WTC11 (cell line): ENCODE measurements at regions not wholly inside any gene's neighbourhood (a gene's known extent, or its start where the extent isn't known, plus 50 kb on each side); places are given as distances from the start of the nearest gene placed in this dataset.
A peak's percentile ranks its signal among the peaks of the same experiment; 100 is the strongest.
"Not testable (repeated sequence)": the region's sequence is repeated elsewhere in the genome, so short reads cannot be mapped to it uniquely, and the experiment has no call there.

ENCODE experiments used
- ATAC-seq: fragments of 200-7000 bp; cut with Tn5 transposase; 2 replicates; pipeline ENCODE4 v1.10.0; 2021; ENCODE audit warnings: mild to moderate bottlenecking, moderate library complexity
- CTCF ChIA-PET: fragments of 300-600 bp; sonication (Branson Sonifier 250); formaldehyde crosslinking; loops from one replicate; lab custom pipeline; 2021; ENCODE audit warnings: antibody characterized with exemption; lab: Charles Lee
- POLR2A ChIA-PET: fragments of 350-600 bp; sonication (Branson Sonifier 250); formaldehyde crosslinking; loops from one replicate; lab custom pipeline; 2021; ENCODE audit warnings: antibody characterized with exemption; lab: Charles Lee
- DNase-seq: peaks from one replicate; pipeline ENCODE4 v3.0.0; 2021; ENCODE audit warnings: low spot score
- H3K27ac Mint-ChIP-seq: 2 replicates; pipeline ENCODE4 v1.8.0; 2021; ENCODE audit warnings: mixed read lengths
- H3K27me3 Mint-ChIP-seq: 2 replicates; pipeline ENCODE4 v1.8.0; 2021; ENCODE audit warnings: low read depth, mild to moderate bottlenecking, moderate library complexity, mixed read lengths
- H3K36me3 Mint-ChIP-seq: 2 replicates; pipeline ENCODE4 v1.8.0; 2021; ENCODE audit warnings: mixed read lengths
- H3K4me1 Mint-ChIP-seq: 2 replicates; pipeline ENCODE4 v1.8.0; 2022; ENCODE audit warnings: mixed read lengths
- H3K4me3 Mint-ChIP-seq: 2 replicates; pipeline ENCODE4 v1.8.0; 2021; ENCODE audit warnings: mild to moderate bottlenecking, moderate library complexity, mixed read lengths
- H3K9me3 Mint-ChIP-seq: 2 replicates; pipeline ENCODE4 v1.8.0; 2021; ENCODE audit warnings: mixed read lengths
- FOXP1 ChIP-seq: sonication (generic); formaldehyde crosslinking; IDR thresholded peaks from 2 replicates; pipeline ENCODE4 v1.8.0; 2022; ENCODE audit warnings: missing genetic modification reagents, mild to moderate bottlenecking, moderate library complexity, borderline replicate concordance
- IRF2 ChIP-seq: sonication (generic); formaldehyde crosslinking; IDR thresholded peaks from 2 replicates; pipeline ENCODE4 v1.8.0; 2022; ENCODE audit warnings: low read depth, missing genetic modification reagents, borderline replicate concordance
- JAZF1 ChIP-seq: fragments of 250-450 bp; sonication (Bioruptor Pico); IDR thresholded peaks from 2 replicates; pipeline ENCODE4 v1.9.0; 2021; ENCODE audit warnings: moderate library complexity, mild to moderate bottlenecking, inconsistent platforms
- NFYB ChIP-seq: sonication (generic); formaldehyde crosslinking; conservative IDR thresholded peaks from 2 replicates; pipeline ENCODE4 v1.8.0; 2022; ENCODE audit warnings: low read depth, missing genetic modification reagents
- NR1H2 ChIP-seq: sonication (generic); formaldehyde crosslinking; IDR thresholded peaks from 2 replicates; pipeline ENCODE4 v1.9.0; 2021; ENCODE audit warnings: mild to moderate bottlenecking, moderate library complexity, missing genetic modification reagents
- OVOL2 ChIP-seq: fragments of 250-450 bp; sonication (Bioruptor Pico); IDR thresholded peaks from 2 replicates; pipeline ENCODE4 v1.9.0; 2021; ENCODE audit warnings: mild to moderate bottlenecking, borderline replicate concordance
- RELA ChIP-seq: sonication (generic); formaldehyde crosslinking; IDR thresholded peaks from 2 replicates; pipeline ENCODE4 v1.8.1; 2022; ENCODE audit warnings: missing genetic modification reagents, mild to moderate bottlenecking, borderline replicate concordance
- SMAD3 ChIP-seq: sonication (generic); formaldehyde crosslinking; IDR thresholded peaks from 2 replicates; pipeline ENCODE4 v1.8.0; 2022; ENCODE audit warnings: missing genetic modification reagents, mild to moderate bottlenecking, borderline replicate concordance
- SP1 ChIP-seq: sonication (generic); formaldehyde crosslinking; conservative IDR thresholded peaks from 2 replicates; pipeline ENCODE4 v1.8.1; 2022; ENCODE audit warnings: missing genetic modification reagents
- TEAD1 ChIP-seq: sonication (generic); formaldehyde crosslinking; IDR thresholded peaks from 2 replicates; pipeline ENCODE4 v1.8.0; 2022; ENCODE audit warnings: mild to moderate bottlenecking, missing genetic modification reagents
- TP53 ChIP-seq: sonication (generic); formaldehyde crosslinking; IDR thresholded peaks from 2 replicates; pipeline ENCODE4 v1.8.1; 2023; ENCODE audit warnings: mild to moderate bottlenecking, missing genetic modification reagents
- ZNF219 ChIP-seq: sonication (generic); formaldehyde crosslinking; IDR thresholded peaks from 2 replicates; pipeline ENCODE4 v1.8.0; 2023; ENCODE audit warnings: missing genetic modification reagents, mild to moderate bottlenecking, borderline replicate concordance
- ZNF232 ChIP-seq: sonication (generic); formaldehyde crosslinking; IDR thresholded peaks from 2 replicates; pipeline ENCODE4 v1.8.0; 2022; ENCODE audit warnings: mild to moderate bottlenecking, missing genetic modification reagents
- ZNF263 ChIP-seq: sonication (generic); formaldehyde crosslinking; IDR thresholded peaks from 2 replicates; pipeline ENCODE4 v1.8.1; 2022; ENCODE audit warnings: low read depth, mild to moderate bottlenecking, moderate library complexity, missing genetic modification reagents
- ZNF317 ChIP-seq: sonication (generic); formaldehyde crosslinking; IDR thresholded peaks from 2 replicates; pipeline ENCODE4 v1.8.1; 2023; ENCODE audit warnings: low read depth, mild to moderate bottlenecking, moderate library complexity, missing genetic modification reagents, borderline replicate concordance
- TF ChIP-seq, protein P1 (sequence below): fragments of 250-450 bp; sonication (Bioruptor Pico); IDR thresholded peaks from 2 replicates; pipeline ENCODE4 v1.9.0; 2021; ENCODE audit warnings: mild to moderate bottlenecking
- TF ChIP-seq, protein P2 (sequence below): sonication (generic); formaldehyde crosslinking; IDR thresholded peaks from 2 replicates; pipeline ENCODE4 v1.8.0; 2022; ENCODE audit warnings: mild to moderate bottlenecking, missing genetic modification reagents
- TF ChIP-seq, protein P3 (sequence below): sonication (generic); formaldehyde crosslinking; IDR thresholded peaks from 2 replicates; pipeline ENCODE4 v1.8.0; 2022; ENCODE audit warnings: missing genetic modification reagents
- TF ChIP-seq, protein P4 (sequence below): sonication (generic); formaldehyde crosslinking; IDR thresholded peaks from 2 replicates; pipeline ENCODE4 v1.8.0; 2023; ENCODE audit warnings: missing genetic modification reagents
- TF ChIP-seq, protein P5 (sequence below): sonication (generic); formaldehyde crosslinking; IDR thresholded peaks from 2 replicates; pipeline ENCODE4 v1.8.0; 2022; ENCODE audit warnings: mild to moderate bottlenecking, missing genetic modification reagents
- TF ChIP-seq, protein P6 (sequence below): sonication (generic); formaldehyde crosslinking; IDR thresholded peaks from 2 replicates; pipeline ENCODE4 v1.8.1; 2023; ENCODE audit warnings: mild to moderate bottlenecking, missing genetic modification reagents, moderate library complexity
- TF ChIP-seq, protein P7 (sequence below): fragments of 250-450 bp; sonication (Bioruptor Pico); conservative IDR thresholded peaks from 2 replicates; pipeline ENCODE4 v1.9.0; 2021; ENCODE audit warnings: mild to moderate bottlenecking

DNA sequence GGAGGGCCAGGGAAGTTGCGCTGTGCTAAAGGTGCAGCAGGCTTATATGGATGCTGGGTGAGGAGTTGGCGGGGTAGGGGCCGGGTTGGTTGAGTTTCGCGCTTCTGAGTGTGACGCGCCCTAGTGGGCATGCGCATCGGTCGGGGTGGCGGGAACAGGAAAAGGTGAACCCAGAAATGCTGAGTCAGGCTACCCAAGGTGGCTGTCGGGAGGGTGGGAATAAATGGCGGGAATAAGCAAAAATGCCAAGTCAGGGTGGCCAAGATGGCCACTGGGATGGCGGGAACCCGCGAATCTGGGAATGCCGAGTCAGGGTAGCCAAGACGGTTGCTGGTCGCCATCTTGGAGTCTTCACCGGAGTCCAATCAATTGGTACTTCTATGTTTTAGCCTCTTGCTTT is 580.0 kb downstream of the SUCLG1 start:
- no peaks in the 10 kb centered on the region for H3K4me1 Mint-ChIP-seq
- no peak overlapping the region for H3K27ac Mint-ChIP-seq
- TF ChIP-seq JAZF1 (no peak), ZNF263 (CRISPR knock-in tag) (no peak), IRF2 (CRISPR knock-in tag) (no peak), NR1H2 (CRISPR knock-in tag) (no peak), SMAD3 (no peak)
- TF ChIP-seq, protein P1, sequence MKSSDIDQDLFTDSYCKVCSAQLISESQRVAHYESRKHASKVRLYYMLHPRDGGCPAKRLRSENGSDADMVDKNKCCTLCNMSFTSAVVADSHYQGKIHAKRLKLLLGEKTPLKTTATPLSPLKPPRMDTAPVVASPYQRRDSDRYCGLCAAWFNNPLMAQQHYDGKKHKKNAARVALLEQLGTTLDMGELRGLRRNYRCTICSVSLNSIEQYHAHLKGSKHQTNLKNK (CRISPR knock-in tag) = no peak
- TF ChIP-seq, protein P2, sequence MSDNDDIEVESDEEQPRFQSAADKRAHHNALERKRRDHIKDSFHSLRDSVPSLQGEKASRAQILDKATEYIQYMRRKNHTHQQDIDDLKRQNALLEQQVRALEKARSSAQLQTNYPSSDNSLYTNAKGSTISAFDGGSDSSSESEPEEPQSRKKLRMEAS (CRISPR knock-in tag) = no peak
- no peaks in the 10 kb centered on the region; the same call in 1 of the 2 replicates for H3K27me3 Mint-ChIP-seq
- ChIA-PET CTCF (no interaction called here), POLR2A (no interaction called here)
- H3K36me3 Mint-ChIP-seq = peaks cover 45% of the 10 kb centered on the region
- peaks cover 64% of the 10 kb centered on the region for H3K9me3 Mint-ChIP-seq
- no peak overlapping the region for H3K4me3 Mint-ChIP-seq
- DNase-seq = no peak
- no peak for ATAC-seq

DNA sequence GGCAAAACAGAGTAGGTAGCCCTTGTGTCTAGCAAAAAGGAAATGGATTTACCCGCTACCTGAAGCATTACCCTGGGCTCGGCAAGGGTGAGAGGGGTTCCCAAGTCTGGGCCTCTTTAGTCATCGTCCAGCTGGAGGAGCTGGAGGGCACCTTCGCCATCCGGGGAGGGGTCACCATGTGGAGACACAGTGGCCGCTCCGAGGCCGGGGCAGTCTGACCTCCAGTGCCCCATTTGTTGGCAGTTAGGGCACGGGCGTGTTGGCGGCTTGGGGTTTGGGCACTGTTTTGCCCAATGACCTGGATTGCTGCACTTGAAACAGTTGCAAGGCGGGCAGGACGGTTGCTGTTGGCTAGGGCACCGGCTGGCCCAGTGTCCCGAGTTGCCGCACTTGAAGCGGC is 581.8 kb downstream of the SUCLG1 start:
- H3K4me1 Mint-ChIP-seq, CTCF ChIA-PET, H3K27me3 Mint-ChIP-seq, POLR2A ChIA-PET, ATAC-seq, H3K4me3 Mint-ChIP-seq, H3K27ac Mint-ChIP-seq, DNase-seq: not testable (repeated sequence)
- peaks cover 63% of the 10 kb centered on the region for H3K36me3 Mint-ChIP-seq
- peaks cover 78% of the 10 kb centered on the region for H3K9me3 Mint-ChIP-seq

DNA sequence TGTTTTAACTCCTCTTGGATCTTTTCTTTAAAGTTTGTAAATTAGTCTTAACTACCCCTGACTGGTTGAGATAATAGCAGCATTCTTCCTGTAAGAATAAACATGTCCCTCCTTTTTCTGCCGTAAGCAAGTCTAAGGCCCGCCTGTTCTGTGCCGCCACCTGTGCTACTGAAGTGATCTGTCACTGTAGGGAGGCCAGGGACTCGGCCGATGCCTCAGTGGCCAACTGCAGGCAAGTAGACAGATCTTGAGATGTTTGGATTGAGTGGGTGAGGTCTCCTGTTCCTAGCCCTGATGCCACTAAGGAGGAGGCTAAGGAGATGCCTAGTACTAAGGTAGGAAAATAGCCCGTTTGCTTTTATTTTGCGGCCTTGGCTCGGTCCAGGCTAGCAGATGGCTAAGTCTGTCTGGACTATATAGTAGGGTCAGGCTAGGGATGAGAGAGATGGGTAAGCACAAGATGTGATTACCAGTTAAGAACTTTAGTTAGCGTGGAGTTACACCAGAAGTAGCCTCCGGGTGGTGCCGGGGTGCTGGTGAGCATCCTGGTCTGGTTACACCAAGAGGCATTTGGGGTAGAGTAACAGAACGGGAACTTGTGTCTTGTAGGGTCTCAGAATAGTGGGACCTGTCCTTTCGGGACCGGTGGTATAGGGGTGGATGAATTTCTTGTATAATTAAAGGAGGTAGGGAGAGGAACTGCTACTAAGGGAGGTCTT is 584.2 kb downstream of the SUCLG1 start:
- Mint-ChIP-seq H3K4me3 (no peak overlapping the region), H3K9me3 (peaks cover 77% of the 10 kb centered on the region), H3K27ac (no peak overlapping the region), H3K27me3 (no peaks in the 10 kb centered on the region; the same call in 1 of the 2 replicates), H3K36me3 (peaks cover 63% of the 10 kb centered on the region), H3K4me1 (no peaks in the 10 kb centered on the region)
- ChIA-PET POLR2A (no interaction called here), CTCF (interaction anchor here (1.0 kb wide), 1 partner anchor 429 kb away, joined by 3 read pairs; no protein-coding TSS in a partner anchor)
- DNase-seq = peak; percentile 39
- ATAC-seq = no peak
- TF ChIP-seq, protein P3, sequence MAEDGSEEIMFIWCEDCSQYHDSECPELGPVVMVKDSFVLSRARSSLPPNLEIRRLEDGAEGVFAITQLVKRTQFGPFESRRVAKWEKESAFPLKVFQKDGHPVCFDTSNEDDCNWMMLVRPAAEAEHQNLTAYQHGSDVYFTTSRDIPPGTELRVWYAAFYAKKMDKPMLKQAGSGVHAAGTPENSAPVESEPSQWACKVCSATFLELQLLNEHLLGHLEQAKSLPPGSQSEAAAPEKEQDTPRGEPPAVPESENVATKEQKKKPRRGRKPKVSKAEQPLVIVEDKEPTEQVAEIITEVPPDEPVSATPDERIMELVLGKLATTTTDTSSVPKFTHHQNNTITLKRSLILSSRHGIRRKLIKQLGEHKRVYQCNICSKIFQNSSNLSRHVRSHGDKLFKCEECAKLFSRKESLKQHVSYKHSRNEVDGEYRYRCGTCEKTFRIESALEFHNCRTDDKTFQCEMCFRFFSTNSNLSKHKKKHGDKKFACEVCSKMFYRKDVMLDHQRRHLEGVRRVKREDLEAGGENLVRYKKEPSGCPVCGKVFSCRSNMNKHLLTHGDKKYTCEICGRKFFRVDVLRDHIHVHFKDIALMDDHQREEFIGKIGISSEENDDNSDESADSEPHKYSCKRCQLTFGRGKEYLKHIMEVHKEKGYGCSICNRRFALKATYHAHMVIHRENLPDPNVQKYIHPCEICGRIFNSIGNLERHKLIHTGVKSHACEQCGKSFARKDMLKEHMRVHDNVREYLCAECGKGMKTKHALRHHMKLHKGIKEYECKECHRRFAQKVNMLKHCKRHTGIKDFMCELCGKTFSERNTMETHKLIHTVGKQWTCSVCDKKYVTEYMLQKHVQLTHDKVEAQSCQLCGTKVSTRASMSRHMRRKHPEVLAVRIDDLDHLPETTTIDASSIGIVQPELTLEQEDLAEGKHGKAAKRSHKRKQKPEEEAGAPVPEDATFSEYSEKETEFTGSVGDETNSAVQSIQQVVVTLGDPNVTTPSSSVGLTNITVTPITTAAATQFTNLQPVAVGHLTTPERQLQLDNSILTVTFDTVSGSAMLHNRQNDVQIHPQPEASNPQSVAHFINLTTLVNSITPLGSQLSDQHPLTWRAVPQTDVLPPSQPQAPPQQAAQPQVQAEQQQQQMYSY (CRISPR knock-in tag) = no peak
- TF ChIP-seq, protein P4, sequence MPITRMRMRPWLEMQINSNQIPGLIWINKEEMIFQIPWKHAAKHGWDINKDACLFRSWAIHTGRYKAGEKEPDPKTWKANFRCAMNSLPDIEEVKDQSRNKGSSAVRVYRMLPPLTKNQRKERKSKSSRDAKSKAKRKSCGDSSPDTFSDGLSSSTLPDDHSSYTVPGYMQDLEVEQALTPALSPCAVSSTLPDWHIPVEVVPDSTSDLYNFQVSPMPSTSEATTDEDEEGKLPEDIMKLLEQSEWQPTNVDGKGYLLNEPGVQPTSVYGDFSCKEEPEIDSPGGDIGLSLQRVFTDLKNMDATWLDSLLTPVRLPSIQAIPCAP (CRISPR knock-in tag) = no peak
- TF ChIP-seq ZNF232 (CRISPR knock-in tag) = no peak
- no peak for TF ChIP-seq SP1 (CRISPR knock-in tag)
- TF ChIP-seq ZNF263 (CRISPR knock-in tag) = no peak
- no peak for TF ChIP-seq OVOL2 (CRISPR knock-in tag)
- TF ChIP-seq NFYB (CRISPR knock-in tag) = no peak
- TF ChIP-seq ZNF317 = no peak
- TF ChIP-seq TEAD1 = no peak
- TF ChIP-seq ZNF219 (CRISPR knock-in tag) = no peak
- TF ChIP-seq, protein P5, sequence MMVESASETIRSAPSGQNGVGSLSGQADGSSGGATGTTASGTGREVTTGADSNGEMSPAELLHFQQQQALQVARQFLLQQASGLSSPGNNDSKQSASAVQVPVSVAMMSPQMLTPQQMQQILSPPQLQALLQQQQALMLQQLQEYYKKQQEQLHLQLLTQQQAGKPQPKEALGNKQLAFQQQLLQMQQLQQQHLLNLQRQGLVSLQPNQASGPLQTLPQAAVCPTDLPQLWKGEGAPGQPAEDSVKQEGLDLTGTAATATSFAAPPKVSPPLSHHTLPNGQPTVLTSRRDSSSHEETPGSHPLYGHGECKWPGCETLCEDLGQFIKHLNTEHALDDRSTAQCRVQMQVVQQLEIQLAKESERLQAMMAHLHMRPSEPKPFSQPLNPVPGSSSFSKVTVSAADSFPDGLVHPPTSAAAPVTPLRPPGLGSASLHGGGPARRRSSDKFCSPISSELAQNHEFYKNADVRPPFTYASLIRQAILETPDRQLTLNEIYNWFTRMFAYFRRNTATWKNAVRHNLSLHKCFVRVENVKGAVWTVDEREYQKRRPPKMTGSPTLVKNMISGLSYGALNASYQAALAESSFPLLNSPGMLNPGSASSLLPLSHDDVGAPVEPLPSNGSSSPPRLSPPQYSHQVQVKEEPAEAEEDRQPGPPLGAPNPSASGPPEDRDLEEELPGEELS (CRISPR knock-in tag) = no peak
- TF ChIP-seq, protein P6, sequence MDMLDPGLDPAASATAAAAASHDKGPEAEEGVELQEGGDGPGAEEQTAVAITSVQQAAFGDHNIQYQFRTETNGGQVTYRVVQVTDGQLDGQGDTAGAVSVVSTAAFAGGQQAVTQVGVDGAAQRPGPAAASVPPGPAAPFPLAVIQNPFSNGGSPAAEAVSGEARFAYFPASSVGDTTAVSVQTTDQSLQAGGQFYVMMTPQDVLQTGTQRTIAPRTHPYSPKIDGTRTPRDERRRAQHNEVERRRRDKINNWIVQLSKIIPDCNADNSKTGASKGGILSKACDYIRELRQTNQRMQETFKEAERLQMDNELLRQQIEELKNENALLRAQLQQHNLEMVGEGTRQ (CRISPR knock-in tag) = no peak
- TF ChIP-seq, protein P7, sequence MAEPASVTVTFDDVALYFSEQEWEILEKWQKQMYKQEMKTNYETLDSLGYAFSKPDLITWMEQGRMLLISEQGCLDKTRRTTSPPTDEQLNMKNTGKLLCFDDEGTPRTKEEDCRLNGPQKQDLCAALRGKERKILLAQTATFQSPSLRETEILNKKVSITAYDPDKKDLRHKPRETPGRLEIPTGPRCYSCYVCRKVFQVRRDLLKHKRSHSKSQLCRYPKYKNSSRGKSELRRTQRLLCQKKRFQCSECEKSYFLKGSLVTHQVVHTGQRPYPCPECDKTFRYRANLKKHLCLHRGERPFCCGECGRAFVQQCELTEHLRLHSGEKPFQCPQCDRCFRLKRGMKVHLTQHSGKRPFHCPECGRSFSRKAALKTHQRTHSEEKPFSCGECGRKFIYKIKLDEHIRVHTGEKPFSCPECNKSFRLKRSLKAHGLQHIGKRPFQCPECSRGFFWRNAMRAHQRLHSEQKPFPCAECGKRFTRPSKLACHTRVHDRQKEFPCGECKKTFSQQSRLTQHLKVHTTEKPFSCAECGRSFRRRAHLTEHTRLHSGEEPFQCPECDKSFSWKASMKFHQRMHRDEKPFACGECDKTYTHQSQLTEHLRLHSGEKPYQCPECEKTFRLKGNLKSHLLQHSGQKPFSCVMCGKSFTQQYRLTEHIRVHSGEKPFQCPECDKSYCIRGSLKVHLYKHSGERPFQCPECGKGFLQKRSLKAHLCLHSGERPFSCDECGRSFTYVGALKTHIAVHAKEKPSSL (CRISPR knock-in tag) = no peak
- no peak for TF ChIP-seq RELA (CRISPR knock-in tag)
- no peak for TF ChIP-seq TP53 (CRISPR knock-in tag)
- TF ChIP-seq FOXP1 = no peak
